ENCODE measurements at regions not wholly inside any gene's neighbourhood (a gene's known extent, or its start where the extent isn't known, plus 50 kb on each side); places are given as distances from the start of the nearest gene placed in this dataset.

DNA sequence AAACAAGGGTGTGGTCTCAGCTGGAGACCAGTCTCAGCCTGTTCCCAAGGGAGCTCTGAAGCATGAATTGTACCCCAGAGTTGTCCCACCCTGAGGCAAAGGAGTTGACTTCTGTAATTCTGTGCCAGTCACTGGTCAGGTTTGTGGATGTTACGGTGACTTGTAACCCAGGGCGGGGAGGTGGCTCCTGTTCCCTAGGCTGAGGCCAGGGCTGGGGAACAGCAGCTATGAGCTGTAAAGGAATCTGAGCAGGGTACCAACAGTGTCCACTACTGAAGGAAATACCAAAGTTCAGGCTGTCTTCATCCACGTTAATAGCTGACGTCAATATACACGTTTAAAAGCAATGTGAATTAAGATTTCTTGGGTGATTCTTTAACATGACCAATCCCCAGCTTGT lies 266.2 kb downstream of the ABHD5 start:
- no peak overlapping the region for H3K27ac ChIP-seq (ENCODE audit: low read depth, low read length)
- no peak for DNase-seq (ENCODE audit: low read depth, low spot score)
- POLR2A ChIA-PET: no interaction called here
- CTCF ChIA-PET: interaction anchor here (1.3 kb wide), 1 partner anchor 102 kb away, joined by 3 read pairs; no protein-coding TSS in a partner anchor
- H3K4me3 ChIP-seq (ENCODE audit: low read depth, low read length): no peak overlapping the region
- TF ChIP-seq, protein P1, sequence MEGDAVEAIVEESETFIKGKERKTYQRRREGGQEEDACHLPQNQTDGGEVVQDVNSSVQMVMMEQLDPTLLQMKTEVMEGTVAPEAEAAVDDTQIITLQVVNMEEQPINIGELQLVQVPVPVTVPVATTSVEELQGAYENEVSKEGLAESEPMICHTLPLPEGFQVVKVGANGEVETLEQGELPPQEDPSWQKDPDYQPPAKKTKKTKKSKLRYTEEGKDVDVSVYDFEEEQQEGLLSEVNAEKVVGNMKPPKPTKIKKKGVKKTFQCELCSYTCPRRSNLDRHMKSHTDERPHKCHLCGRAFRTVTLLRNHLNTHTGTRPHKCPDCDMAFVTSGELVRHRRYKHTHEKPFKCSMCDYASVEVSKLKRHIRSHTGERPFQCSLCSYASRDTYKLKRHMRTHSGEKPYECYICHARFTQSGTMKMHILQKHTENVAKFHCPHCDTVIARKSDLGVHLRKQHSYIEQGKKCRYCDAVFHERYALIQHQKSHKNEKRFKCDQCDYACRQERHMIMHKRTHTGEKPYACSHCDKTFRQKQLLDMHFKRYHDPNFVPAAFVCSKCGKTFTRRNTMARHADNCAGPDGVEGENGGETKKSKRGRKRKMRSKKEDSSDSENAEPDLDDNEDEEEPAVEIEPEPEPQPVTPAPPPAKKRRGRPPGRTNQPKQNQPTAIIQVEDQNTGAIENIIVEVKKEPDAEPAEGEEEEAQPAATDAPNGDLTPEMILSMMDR (IDR thresholded peaks at IDR 0.05; ENCODE audit: low read depth, low read length): no peak
- H3K27me3 ChIP-seq (ENCODE audit: control insufficient read depth, insufficient read depth, low read length): peaks cover 29% of the 10 kb centered on the region
- H3K9me3 ChIP-seq (ENCODE audit: control insufficient read depth, insufficient read depth, low read length): no peaks in the 10 kb centered on the region

DNA sequence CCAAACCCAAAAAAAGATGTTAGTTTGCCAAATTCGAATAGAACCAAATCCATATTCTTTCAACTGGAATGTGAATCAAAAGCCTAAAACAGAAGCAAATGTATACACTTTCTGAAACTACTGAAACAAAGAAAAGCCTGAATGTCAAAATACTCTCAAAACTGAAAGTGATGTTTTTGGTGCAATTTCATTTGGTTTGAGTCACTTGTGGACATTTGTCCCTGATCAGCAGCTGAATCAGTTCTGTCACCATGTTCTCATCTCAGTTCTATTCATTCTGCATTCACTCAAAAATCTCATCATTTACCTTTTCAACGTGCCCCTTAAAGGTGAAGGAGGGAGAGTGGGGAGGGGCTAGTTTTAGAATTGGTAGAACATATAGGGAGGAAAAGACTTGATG lies 266.8 kb downstream of the ABHD5 start:
- H3K9me3 ChIP-seq (ENCODE audit: control insufficient read depth, insufficient read depth, low read length): no peaks in the 10 kb centered on the region
- no peak overlapping the region for H3K4me3 ChIP-seq (ENCODE audit: low read depth, low read length)
- peaks cover 27% of the 10 kb centered on the region for H3K27me3 ChIP-seq (ENCODE audit: control insufficient read depth, insufficient read depth, low read length)
- no peak for DNase-seq (ENCODE audit: low read depth, low spot score)
- TF ChIP-seq, protein P1 (IDR thresholded peaks at IDR 0.05; ENCODE audit: low read depth, low read length): no peak
- POLR2A ChIA-PET: interaction anchor here (0.6 kb wide), 1 partner anchor 317 kb away, joined by 3 read pairs; no protein-coding TSS in a partner anchor
- no peak overlapping the region for H3K27ac ChIP-seq (ENCODE audit: low read depth, low read length)
- CTCF ChIA-PET: interaction anchor here (1.3 kb wide), 1 partner anchor 102 kb away, joined by 3 read pairs; no protein-coding TSS in a partner anchor

DNA sequence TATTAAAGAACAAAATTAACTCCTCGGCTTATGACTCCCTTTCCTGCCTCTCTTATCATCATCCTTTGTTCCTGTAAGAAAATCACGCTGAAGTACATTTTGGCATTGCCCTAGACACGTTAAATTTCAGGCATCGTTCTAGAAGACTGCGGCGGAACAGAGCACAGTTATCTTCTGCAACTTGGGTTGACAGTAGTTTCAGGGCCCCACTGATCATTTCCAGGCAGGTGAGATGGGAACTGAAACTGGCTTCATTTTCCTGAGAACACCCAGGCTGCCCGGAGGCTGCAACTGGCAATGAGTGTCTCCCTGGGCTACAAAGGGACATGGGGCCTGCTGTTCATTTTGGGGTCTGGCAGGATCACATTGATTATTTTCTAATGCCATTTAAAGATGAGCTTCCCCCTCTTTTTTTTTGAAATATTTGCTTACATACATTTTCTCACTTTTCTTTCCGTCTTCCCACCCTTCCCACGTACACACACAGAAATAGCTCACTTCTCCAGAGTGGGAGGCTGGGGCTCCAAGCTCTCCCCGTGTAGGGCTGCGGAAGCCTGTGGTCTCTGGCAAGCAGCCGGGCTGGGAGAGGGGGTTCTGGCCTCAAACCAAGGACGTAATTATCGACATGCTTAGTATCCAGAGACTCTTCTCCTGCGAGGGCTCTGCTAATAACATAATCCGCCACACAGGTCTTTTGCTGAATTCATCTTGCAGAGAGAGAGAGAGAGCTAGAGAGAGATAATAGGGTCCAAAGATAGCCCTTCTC lies 267.4 kb downstream of the ABHD5 start:
- Histone ChIP-seq H3K4me3 (ENCODE audit: low read depth, low read length) (no peak overlapping the region), H3K27me3 (ENCODE audit: control insufficient read depth, insufficient read depth, low read length) (peaks cover 27% of the 10 kb centered on the region), H3K9me3 (ENCODE audit: control insufficient read depth, insufficient read depth, low read length) (no peaks in the 10 kb centered on the region), H3K27ac (ENCODE audit: low read depth, low read length) (no peak overlapping the region)
- no peak for DNase-seq (ENCODE audit: low read depth, low spot score)
- TF ChIP-seq, protein P1 (IDR thresholded peaks at IDR 0.05; ENCODE audit: low read depth, low read length): no peak
- ChIA-PET POLR2A (interaction anchor here (0.6 kb wide), 1 partner anchor 316 kb away, joined by 3 read pairs; no protein-coding TSS in a partner anchor), CTCF (interaction anchor here (1.3 kb wide), 1 partner anchor 103 kb away, joined by 3 read pairs; no protein-coding TSS in a partner anchor)

DNA sequence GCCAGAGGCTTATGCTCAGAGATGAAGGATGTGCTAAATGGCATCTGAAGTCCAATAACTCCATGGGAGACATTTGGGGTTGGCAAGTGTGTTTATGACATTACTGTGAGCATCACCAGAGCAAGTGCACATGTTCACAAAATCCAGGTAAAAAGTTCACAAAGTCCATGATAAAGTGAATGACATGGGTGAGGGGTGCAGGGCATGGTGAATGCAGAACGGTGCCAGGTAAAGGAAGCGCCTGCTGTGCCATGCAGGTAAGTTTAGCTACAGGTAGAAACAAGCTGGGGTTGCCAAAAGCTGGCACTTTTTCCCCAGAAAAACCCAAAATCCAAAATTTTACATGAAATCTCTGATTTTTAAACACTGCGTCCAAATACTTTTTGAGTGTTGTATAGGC lies 268.2 kb downstream of the ABHD5 start:
- Histone ChIP-seq H3K27me3 (ENCODE audit: control insufficient read depth, insufficient read depth, low read length) (peaks cover 27% of the 10 kb centered on the region), H3K27ac (ENCODE audit: low read depth, low read length) (no peak overlapping the region), H3K9me3 (ENCODE audit: control insufficient read depth, insufficient read depth, low read length) (no peaks in the 10 kb centered on the region), H3K4me3 (ENCODE audit: low read depth, low read length) (no peak overlapping the region)
- ChIA-PET POLR2A (no interaction called here), CTCF (no interaction called here)
- TF ChIP-seq, protein P1 (IDR thresholded peaks at IDR 0.05; ENCODE audit: low read depth, low read length): no peak
- no peak for DNase-seq (ENCODE audit: low read depth, low spot score)

Measured in AG04450 (cell line).